Hepatocyte (in vitro differentiated cells): ENCODE measurements at regions not wholly inside any gene's neighbourhood (a gene's known extent, or its start where the extent isn't known, plus 50 kb on each side); places are given as distances from the start of the nearest gene placed in this dataset.

Experiments used
- DNase-seq: peaks from one replicate; pipeline ENCODE4 v3.0.0-alpha.2; 2016; ENCODE audit warnings: low spot score
- H2AFZ ChIP-seq: fragments of 200-600 bp; sonication (generic); 2 replicates; pipeline ENCODE4 v1.6.0; 2016; ENCODE audit warnings: antibody characterized with exemption, mild to moderate bottlenecking
- H3K27ac ChIP-seq: fragments of 200-600 bp; sonication (generic); 2 replicates; pipeline ENCODE4 v1.5.1; 2016; ENCODE audit warnings: mild to moderate bottlenecking
- H3K27me3 ChIP-seq: fragments of 200-600 bp; sonication (generic); 2 replicates; pipeline ENCODE4 v1.6.1; 2016
- H3K36me3 ChIP-seq: fragments of 200-600 bp; sonication (generic); replicated peaks from 2 replicates; pipeline ENCODE4 v1.5.1; 2016; ENCODE audit warnings: low read depth; ENCODE audit not compliant: insufficient read depth
- H3K4me1 ChIP-seq: fragments of 200-600 bp; sonication (generic); 2 replicates; pipeline ENCODE4 v1.5.1; 2016; ENCODE audit warnings: mild to moderate bottlenecking, moderate library complexity; ENCODE audit not compliant: insufficient read depth
- H3K4me2 ChIP-seq: fragments of 200-600 bp; sonication (generic); 2 replicates; pipeline ENCODE4 v1.6.0; 2016
- H3K4me3 ChIP-seq: fragments of 200-600 bp; sonication (generic); 2 replicates; pipeline ENCODE4 v1.5.1; 2016; ENCODE audit warnings: mild to moderate bottlenecking
- H3K79me2 ChIP-seq: fragments of 200-600 bp; sonication (generic); 2 replicates; pipeline ENCODE4 v1.6.0; 2017; ENCODE audit warnings: mild to moderate bottlenecking
- H3K9me2 ChIP-seq: fragments of 200-600 bp; sonication (generic); replicated peaks from 2 replicates; pipeline ENCODE4 v1.6.0; 2017; ENCODE audit warnings: mild to moderate bottlenecking; ENCODE audit not compliant: insufficient read depth
- H3K9me3 ChIP-seq: fragments of 200-600 bp; sonication (generic); 2 replicates; pipeline ENCODE4 v1.5.1; 2016; ENCODE audit warnings: low read depth, mild to moderate bottlenecking
- H4K20me1 ChIP-seq: fragments of 200-600 bp; sonication (generic); 2 replicates; pipeline ENCODE4 v1.6.0; 2016; ENCODE audit warnings: mild to moderate bottlenecking; ENCODE audit not compliant: insufficient read depth, poor library complexity, severe bottlenecking
- CTCF ChIP-seq: fragments of 200-600 bp; sonication (generic); IDR thresholded peaks from 2 replicates; pipeline ENCODE4 v1.5.1; 2016; ENCODE audit warnings: antibody characterized with exemption, mild to moderate bottlenecking; ENCODE audit not compliant: poor library complexity
- EZH2 ChIP-seq: fragments of 200-600 bp; sonication (generic); IDR thresholded peaks from 2 replicates; pipeline ENCODE4 v1.6.1; 2016; ENCODE audit warnings: antibody characterized with exemption, mild to moderate bottlenecking, borderline replicate concordance
- EZH2phosphoT487 ChIP-seq: fragments of 200-600 bp; sonication (generic); IDR thresholded peaks from one replicate; pipeline ENCODE4 v1.6.1; 2018; ENCODE audit warnings: antibody characterized with exemption, mild to moderate bottlenecking, low read depth, moderate library complexity; ENCODE audit not compliant: unreplicated experiment, severe bottlenecking
- WGBS: methylation state at CpG from one replicate; pipeline ENCODE4 v1.1.6; 2016; ENCODE audit warnings: low lambda C conversion rate; ENCODE audit errors: missing lambda C conversion rate; 5-methylcytosine and 5-hydroxymethylcytosine counted together

- Histone ChIP-seq H3K4me2 (no peak overlapping the region), H3K4me1 (no peaks in the 10 kb centered on the region), H3K27me3 (no peaks in the 10 kb centered on the region), H2AFZ (no peak overlapping the region), H4K20me1 (no peaks in the 10 kb centered on the region), H3K4me3 (no peak overlapping the region), H3K9me3 (no peaks in the 10 kb centered on the region), H3K27ac (no peak overlapping the region), H3K9me2 (no peaks in the 10 kb centered on the region), H3K79me2 (no peaks in the 10 kb centered on the region), H3K36me3 (no peaks in the 10 kb centered on the region)
- no peak for DNase-seq
- TF ChIP-seq EZH2phosphoT487, result no peak
- no peak for TF ChIP-seq CTCF
- TF ChIP-seq EZH2, result no peak
These were observed 144.2 kb downstream of the LRIG3 start for GRCh38 chr12:58776144-58776543.

- no peak overlapping the region for H3K4me3 ChIP-seq
- no peak overlapping the region for H3K27ac ChIP-seq
- no peak overlapping the region for H2AFZ ChIP-seq
- no peaks in the 10 kb centered on the region for H3K36me3 ChIP-seq
- no peak overlapping the region for H3K4me2 ChIP-seq
- H3K9me2 ChIP-seq, result no peaks in the 10 kb centered on the region
- no peaks in the 10 kb centered on the region for H4K20me1 ChIP-seq
- H3K9me3 ChIP-seq, result no peaks in the 10 kb centered on the region
- H3K4me1 ChIP-seq, result no peaks in the 10 kb centered on the region
- no peaks in the 10 kb centered on the region for H3K79me2 ChIP-seq
- H3K27me3 ChIP-seq, result no peaks in the 10 kb centered on the region
- DNase-seq, result no peak
- TF ChIP-seq CTCF, result no peak
These were observed 142.5 kb downstream of the LRIG3 start for GRCh38 chr12:58777815-58778214.

GRCh38 chr12:58781609-58782008 is 138.7 kb downstream of the LRIG3 start:
- no peaks in the 10 kb centered on the region for H3K4me1 ChIP-seq
- no peaks in the 10 kb centered on the region for H3K9me3 ChIP-seq
- H3K4me3 ChIP-seq, result no peak overlapping the region
- DNase-seq, result no peak
- H3K36me3 ChIP-seq, result no peaks in the 10 kb centered on the region
- H3K9me2 ChIP-seq, result no peaks in the 10 kb centered on the region
- H2AFZ ChIP-seq, result no peak overlapping the region
- WGBS, result 90% methylated on average over 5 of the region's 5 CpGs
- TF ChIP-seq CTCF (no peak), EZH2phosphoT487 (no peak), EZH2 (no peak)
- H3K27me3 ChIP-seq, result no peaks in the 10 kb centered on the region
- no peaks in the 10 kb centered on the region for H3K79me2 ChIP-seq
- no peak overlapping the region for H3K4me2 ChIP-seq
- no peak overlapping the region for H3K27ac ChIP-seq
- H4K20me1 ChIP-seq, result no peaks in the 10 kb centered on the region

- H3K4me1 ChIP-seq, result no peaks in the 10 kb centered on the region
- no peak for DNase-seq
- H3K9me3 ChIP-seq, result no peaks in the 10 kb centered on the region
- TF ChIP-seq EZH2phosphoT487 (no peak), CTCF (no peak), EZH2 (no peak)
- H3K4me3 ChIP-seq, result no peak overlapping the region
- no peak overlapping the region for H2AFZ ChIP-seq
- no peaks in the 10 kb centered on the region for H4K20me1 ChIP-seq
- H3K27me3 ChIP-seq, result no peaks in the 10 kb centered on the region
- no peak overlapping the region for H3K27ac ChIP-seq
- no peaks in the 10 kb centered on the region for H3K36me3 ChIP-seq
- no peaks in the 10 kb centered on the region for H3K9me2 ChIP-seq
- H3K4me2 ChIP-seq, result no peak overlapping the region
- no peaks in the 10 kb centered on the region for H3K79me2 ChIP-seq
- 82% methylated on average over 4 of the region's 4 CpGs for WGBS
These were observed 133.1 kb downstream of the LRIG3 start for GRCh38 chr12:58787021-58787760.
